OCI-LY3 (cell line): ENCODE measurements at regions not wholly inside any gene's neighbourhood (a gene's known extent, or its start where the extent isn't known, plus 50 kb on each side); places are given as distances from the start of the nearest gene placed in this dataset.

Experiments
- EZH2phosphoT487 ChIP-seq: fragments of 200-600 bp; shearing (Covaris generic); IDR thresholded peaks from 2 replicates; pipeline ENCODE4 v1.6.1; 2018; ENCODE audit warnings: antibody characterized with exemption, mixed run types, low read depth
- TF ChIP-seq, protein P1 (sequence below): fragments of 200-600, 300-600 bp; sonication (generic); IDR thresholded peaks from 2 replicates; pipeline ENCODE4 v1.5.1; 2014; ENCODE audit warnings: antibody characterized with exemption, low read length, low read depth

DNA sequence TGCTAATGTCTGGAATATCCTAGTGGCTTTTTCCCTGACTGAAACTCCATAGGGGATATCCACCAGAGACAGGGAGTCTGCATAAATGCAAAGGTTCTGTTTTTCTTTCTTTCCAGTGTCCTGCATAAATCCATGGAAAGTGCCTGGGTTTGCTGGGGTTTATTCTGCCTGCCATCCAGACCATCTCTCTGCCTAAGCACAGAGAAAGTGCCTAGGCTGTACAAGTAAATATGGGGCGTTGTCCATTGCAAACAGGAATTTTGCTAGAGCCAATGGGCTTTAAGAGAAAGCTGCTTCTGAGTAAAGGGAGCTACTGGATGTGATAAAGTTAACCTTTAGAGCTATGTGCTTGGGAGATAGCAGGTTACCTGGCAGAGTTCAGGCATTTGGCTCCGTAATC is 407.5 kb downstream of the AGTPBP1 start:
- TF ChIP-seq, protein P1, sequence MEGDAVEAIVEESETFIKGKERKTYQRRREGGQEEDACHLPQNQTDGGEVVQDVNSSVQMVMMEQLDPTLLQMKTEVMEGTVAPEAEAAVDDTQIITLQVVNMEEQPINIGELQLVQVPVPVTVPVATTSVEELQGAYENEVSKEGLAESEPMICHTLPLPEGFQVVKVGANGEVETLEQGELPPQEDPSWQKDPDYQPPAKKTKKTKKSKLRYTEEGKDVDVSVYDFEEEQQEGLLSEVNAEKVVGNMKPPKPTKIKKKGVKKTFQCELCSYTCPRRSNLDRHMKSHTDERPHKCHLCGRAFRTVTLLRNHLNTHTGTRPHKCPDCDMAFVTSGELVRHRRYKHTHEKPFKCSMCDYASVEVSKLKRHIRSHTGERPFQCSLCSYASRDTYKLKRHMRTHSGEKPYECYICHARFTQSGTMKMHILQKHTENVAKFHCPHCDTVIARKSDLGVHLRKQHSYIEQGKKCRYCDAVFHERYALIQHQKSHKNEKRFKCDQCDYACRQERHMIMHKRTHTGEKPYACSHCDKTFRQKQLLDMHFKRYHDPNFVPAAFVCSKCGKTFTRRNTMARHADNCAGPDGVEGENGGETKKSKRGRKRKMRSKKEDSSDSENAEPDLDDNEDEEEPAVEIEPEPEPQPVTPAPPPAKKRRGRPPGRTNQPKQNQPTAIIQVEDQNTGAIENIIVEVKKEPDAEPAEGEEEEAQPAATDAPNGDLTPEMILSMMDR, result no peak
- no peak for TF ChIP-seq EZH2phosphoT487
